ENCODE measurements at regions not wholly inside any gene's neighbourhood (a gene's known extent, or its start where the extent isn't known, plus 50 kb on each side); places are given as distances from the start of the nearest gene placed in this dataset.

DNA sequence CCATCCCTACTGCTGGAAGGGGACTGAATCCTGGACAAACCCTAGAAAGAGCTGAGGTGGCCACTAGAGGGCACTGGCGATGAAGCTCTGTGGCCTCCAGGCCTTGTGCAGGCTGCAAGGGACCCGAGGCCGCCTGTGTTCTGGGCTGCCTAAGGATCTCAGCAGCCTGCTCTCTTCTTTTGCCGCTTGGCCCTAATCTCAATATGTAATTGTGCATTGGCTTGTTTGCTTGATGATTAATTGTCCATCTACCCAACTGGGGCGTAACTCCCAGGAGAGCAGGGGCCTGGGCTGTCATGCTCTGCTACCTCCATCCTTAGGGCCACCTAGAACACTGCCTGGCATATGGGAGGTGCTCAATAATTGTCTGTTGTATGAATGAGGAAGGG, 73.8 kb downstream of the SYNE3 start:
- TF ChIP-seq POLR2AphosphoS5 (IDR thresholded peaks at IDR 0.05; ENCODE audit: low read depth, low read length): no peak
- no peak for TF ChIP-seq TAF1 (IDR thresholded peaks at IDR 0.05; ENCODE audit: borderline replicate concordance, insufficient read depth, low read length)
- TF ChIP-seq, protein P1, sequence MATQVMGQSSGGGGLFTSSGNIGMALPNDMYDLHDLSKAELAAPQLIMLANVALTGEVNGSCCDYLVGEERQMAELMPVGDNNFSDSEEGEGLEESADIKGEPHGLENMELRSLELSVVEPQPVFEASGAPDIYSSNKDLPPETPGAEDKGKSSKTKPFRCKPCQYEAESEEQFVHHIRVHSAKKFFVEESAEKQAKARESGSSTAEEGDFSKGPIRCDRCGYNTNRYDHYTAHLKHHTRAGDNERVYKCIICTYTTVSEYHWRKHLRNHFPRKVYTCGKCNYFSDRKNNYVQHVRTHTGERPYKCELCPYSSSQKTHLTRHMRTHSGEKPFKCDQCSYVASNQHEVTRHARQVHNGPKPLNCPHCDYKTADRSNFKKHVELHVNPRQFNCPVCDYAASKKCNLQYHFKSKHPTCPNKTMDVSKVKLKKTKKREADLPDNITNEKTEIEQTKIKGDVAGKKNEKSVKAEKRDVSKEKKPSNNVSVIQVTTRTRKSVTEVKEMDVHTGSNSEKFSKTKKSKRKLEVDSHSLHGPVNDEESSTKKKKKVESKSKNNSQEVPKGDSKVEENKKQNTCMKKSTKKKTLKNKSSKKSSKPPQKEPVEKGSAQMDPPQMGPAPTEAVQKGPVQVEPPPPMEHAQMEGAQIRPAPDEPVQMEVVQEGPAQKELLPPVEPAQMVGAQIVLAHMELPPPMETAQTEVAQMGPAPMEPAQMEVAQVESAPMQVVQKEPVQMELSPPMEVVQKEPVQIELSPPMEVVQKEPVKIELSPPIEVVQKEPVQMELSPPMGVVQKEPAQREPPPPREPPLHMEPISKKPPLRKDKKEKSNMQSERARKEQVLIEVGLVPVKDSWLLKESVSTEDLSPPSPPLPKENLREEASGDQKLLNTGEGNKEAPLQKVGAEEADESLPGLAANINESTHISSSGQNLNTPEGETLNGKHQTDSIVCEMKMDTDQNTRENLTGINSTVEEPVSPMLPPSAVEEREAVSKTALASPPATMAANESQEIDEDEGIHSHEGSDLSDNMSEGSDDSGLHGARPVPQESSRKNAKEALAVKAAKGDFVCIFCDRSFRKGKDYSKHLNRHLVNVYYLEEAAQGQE (IDR thresholded peaks at IDR 0.05; ENCODE audit: insufficient read depth in 1 of 2, low read depth in 2 of 2, low read length in 2 of 2): no peak
- no peak for TF ChIP-seq FOXP2 (optimal IDR thresholded peaks at IDR 0.05; ENCODE audit: borderline replicate concordance, extremely low read depth, extremely low read length, insufficient read depth)
- TF ChIP-seq SIN3A (IDR thresholded peaks at IDR 0.05; ENCODE audit: borderline replicate concordance, insufficient read depth, low read length): no peak

GRCh38 chr14:95442016-95442632, 74.3 kb downstream of the SYNE3 start:
- TF ChIP-seq SIN3A (IDR thresholded peaks at IDR 0.05; ENCODE audit: borderline replicate concordance, insufficient read depth, low read length) (no peak), POLR2AphosphoS5 (IDR thresholded peaks at IDR 0.05; ENCODE audit: low read depth, low read length) (no peak), TAF1 (IDR thresholded peaks at IDR 0.05; ENCODE audit: borderline replicate concordance, insufficient read depth, low read length) (no peak)

GRCh38 chr14:95440951-95441350, 75.5 kb downstream of the SYNE3 start:
- TF ChIP-seq FOXP2 (optimal IDR thresholded peaks at IDR 0.05; ENCODE audit: borderline replicate concordance, extremely low read depth, extremely low read length, insufficient read depth) (no peak), POLR2AphosphoS5 (IDR thresholded peaks at IDR 0.05; ENCODE audit: low read depth, low read length) (no peak), SIN3A (IDR thresholded peaks at IDR 0.05; ENCODE audit: borderline replicate concordance, insufficient read depth, low read length) (no peak), TAF1 (IDR thresholded peaks at IDR 0.05; ENCODE audit: borderline replicate concordance, insufficient read depth, low read length) (no peak)
- TF ChIP-seq, protein P1 (IDR thresholded peaks at IDR 0.05; ENCODE audit: insufficient read depth in 1 of 2, low read depth in 2 of 2, low read length in 2 of 2): no peak

GRCh38 chr14:95440496-95440895, 76.0 kb downstream of the SYNE3 start:
- TF ChIP-seq SIN3A (IDR thresholded peaks at IDR 0.05; ENCODE audit: borderline replicate concordance, insufficient read depth, low read length): no peak
- no peak for TF ChIP-seq TAF1 (IDR thresholded peaks at IDR 0.05; ENCODE audit: borderline replicate concordance, insufficient read depth, low read length)
- no peak for TF ChIP-seq POLR2AphosphoS5 (IDR thresholded peaks at IDR 0.05; ENCODE audit: low read depth, low read length)
- TF ChIP-seq, protein P1 (IDR thresholded peaks at IDR 0.05; ENCODE audit: insufficient read depth in 1 of 2, low read depth in 2 of 2, low read length in 2 of 2): no peak
- TF ChIP-seq FOXP2 (optimal IDR thresholded peaks at IDR 0.05; ENCODE audit: borderline replicate concordance, extremely low read depth, extremely low read length, insufficient read depth): no peak

GRCh38 chr14:95439881-95440280, 76.6 kb downstream of the SYNE3 start:
- no peak for TF ChIP-seq FOXP2 (optimal IDR thresholded peaks at IDR 0.05; ENCODE audit: borderline replicate concordance, extremely low read depth, extremely low read length, insufficient read depth)
- TF ChIP-seq SIN3A (IDR thresholded peaks at IDR 0.05; ENCODE audit: borderline replicate concordance, insufficient read depth, low read length): no peak
- TF ChIP-seq, protein P1 (IDR thresholded peaks at IDR 0.05; ENCODE audit: insufficient read depth in 1 of 2, low read depth in 2 of 2, low read length in 2 of 2): no peak
- no peak for TF ChIP-seq TAF1 (IDR thresholded peaks at IDR 0.05; ENCODE audit: borderline replicate concordance, insufficient read depth, low read length)
- TF ChIP-seq POLR2AphosphoS5 (IDR thresholded peaks at IDR 0.05; ENCODE audit: low read depth, low read length): no peak
